VCaP (cell line): ENCODE measurements at regions not wholly inside any gene's neighbourhood (a gene's known extent, or its start where the extent isn't known, plus 50 kb on each side); places are given as distances from the start of the nearest gene placed in this dataset.

ENCODE experiments used
- H3K27ac ChIP-seq: fragments of 450-650 bp; 2 replicates; pipeline ENCODE4 v1.5.1; 2017
- CTCF ChIP-seq: fragments of 450-650 bp; conservative IDR thresholded peaks from 2 replicates; pipeline ENCODE4 v1.5.1; 2017; ENCODE audit warnings: mild to moderate bottlenecking, moderate library complexity

- no peak overlapping the region for H3K27ac ChIP-seq
- TF ChIP-seq CTCF = no peak
Measured at GRCh38 chr4:100248476-100248875, 58.2 kb upstream of the DDIT4L start.

- no peak overlapping the region for H3K27ac ChIP-seq
- no peak for TF ChIP-seq CTCF
Measured at GRCh38 chr4:100246697-100247096, 56.4 kb upstream of the DDIT4L start.

GRCh38 chr4:100244347-100244746 lies 54.1 kb upstream of the DDIT4L start:
- TF ChIP-seq CTCF = no peak
- no peak overlapping the region for H3K27ac ChIP-seq
